Ramos (cell line): ENCODE measurements at regions not wholly inside any gene's neighbourhood (a gene's known extent, or its start where the extent isn't known, plus 50 kb on each side); places are given as distances from the start of the nearest gene placed in this dataset.

Experiments used
- in situ Hi-C: fragments of 300-500 bp; cut with MboI; formaldehyde crosslinking; loops from one replicate; pipeline ENCODE4 v1.14.3; 2022; ENCODE audit warnings: low sequenced_read_pairs; ENCODE audit not compliant: unreplicated experiment

GRCh38 chr7:72524037-72524436 lies 111.9 kb upstream of the CALN1 start:
- in situ Hi-C loops: no loop called here

DNA sequence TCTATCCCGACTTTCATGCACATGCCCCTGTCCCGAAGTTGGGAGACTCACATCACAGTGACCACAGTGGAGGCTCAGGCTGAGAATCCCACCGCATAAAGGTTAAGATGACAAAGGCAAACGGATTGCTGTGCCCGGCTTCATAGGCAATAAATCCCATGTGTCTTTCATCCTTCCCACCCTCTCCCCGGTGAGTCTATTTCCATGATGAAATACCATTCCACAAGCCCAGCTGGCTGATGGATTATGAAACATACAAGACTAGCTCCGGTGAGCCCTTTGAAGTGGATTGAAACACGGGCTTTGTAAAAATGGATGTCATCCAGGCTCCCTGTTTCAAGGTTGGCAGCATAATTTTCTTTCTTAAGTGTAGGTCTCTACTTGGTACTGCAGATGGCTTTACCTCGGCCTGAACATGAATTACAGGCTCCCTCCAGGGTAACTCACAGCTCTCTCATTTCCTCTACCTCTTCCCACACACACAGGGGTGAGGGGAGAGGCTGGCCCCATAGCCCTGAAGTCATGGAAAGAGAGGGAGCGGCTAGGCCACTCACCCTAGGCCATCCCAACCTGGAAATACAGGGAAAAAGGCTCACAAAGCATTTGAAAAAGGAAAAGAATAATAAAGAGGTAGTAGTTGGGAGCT lies 92.0 kb upstream of the CALN1 start:
- in situ Hi-C loops: no loop called here

- in situ Hi-C loops: no loop called here
Measured at GRCh38 chr7:72503644-72504043, 91.5 kb upstream of the CALN1 start.

DNA sequence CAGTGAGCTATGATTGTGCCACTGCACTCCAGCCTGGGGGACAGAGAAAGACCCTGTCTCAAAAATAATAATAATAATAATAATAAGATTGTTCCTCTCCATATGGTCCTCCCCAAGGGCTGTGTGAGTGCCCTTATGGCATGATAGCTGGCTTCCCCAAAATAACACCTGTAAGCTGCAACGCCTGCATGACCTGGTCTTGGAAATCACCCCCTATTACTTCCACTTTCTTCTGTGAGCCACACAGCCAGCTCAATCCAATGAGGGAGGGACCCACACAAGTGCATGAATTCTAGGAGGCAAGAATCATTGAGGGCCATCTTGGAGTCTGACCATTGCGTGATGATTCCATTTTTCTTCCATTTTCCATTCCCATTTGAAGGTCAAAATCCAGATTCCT lies 82.7 kb upstream of the CALN1 start:
- in situ Hi-C loops: loop anchor here (25.0 kb wide), 1 partner anchor 733 kb away; no protein-coding TSS in a partner anchor

DNA sequence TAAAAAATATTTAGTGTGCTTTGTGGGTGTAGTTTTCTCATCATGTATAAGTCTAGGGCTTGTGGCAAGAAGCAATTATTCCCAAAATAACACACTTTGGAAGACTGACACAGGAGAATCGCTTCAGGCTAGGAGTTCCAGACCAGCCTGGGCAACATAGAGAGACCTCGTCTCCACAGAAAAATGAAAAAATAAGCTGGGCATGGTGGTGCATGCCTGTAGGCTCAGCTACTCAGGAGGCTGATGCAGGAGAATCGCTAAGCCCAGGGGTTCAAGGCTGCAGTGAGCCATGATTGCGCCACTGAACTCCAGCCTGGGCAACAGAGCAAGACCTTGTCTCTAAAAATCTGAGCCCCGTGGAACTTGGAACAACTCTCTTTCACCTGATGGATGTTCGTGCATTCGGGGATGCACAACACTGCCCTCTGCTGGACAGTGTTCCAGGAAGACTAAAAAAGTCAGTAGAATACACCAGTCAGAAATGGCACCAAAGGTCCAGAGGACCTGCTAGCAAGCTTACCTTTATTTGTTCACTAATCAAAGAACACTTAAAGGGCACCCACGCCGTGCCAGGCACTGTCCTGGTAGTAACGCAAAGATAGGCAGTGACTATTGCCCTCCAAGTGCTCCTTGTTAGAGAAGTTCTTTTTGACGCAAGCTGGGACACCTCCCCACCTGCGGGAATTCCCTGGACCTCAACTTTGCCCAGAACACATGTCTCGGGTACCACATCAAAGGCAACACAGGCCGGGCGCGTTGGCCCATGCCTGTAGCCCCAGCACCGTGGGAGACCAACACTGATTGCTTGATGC lies 81.9 kb upstream of the CALN1 start:
- in situ Hi-C loops: loop anchor here (25.0 kb wide), 1 partner anchor 732 kb away; no protein-coding TSS in a partner anchor

- in situ Hi-C loops: loop anchor here (25.0 kb wide), 1 partner anchor 730 kb away; no protein-coding TSS in a partner anchor
Measured at GRCh38 chr7:72492461-72493065, 80.4 kb upstream of the CALN1 start.

GRCh38 chr7:72490301-72490700 lies 78.2 kb upstream of the CALN1 start:
- in situ Hi-C loops: loop anchor here (25.0 kb wide), 1 partner anchor 728 kb away; no protein-coding TSS in a partner anchor

DNA sequence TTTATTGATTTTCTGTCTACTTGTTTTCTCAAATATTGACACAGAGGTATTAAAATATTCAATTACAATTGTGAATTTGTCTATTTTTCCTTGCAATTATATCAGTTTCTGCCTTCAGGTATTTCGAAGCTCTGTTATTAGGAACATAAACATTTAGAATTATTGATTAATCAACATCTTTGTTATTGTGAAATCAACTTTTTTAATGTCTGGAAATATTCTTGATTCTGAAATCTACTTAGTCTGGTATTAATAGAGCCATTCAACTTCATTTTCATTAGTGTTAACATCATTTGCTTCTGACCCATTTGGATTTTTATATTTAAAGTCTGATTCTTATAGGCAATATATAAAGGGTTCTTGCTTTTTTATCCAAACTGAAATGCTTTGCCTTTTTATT lies 69.8 kb upstream of the CALN1 start:
- in situ Hi-C loops: loop anchor here (25.0 kb wide), 1 partner anchor 720 kb away; no protein-coding TSS in a partner anchor

- in situ Hi-C loops: loop anchor here (25.0 kb wide), 1 partner anchor 714 kb away; no protein-coding TSS in a partner anchor
Measured at GRCh38 chr7:72476608-72477305, 64.6 kb upstream of the CALN1 start.

DNA sequence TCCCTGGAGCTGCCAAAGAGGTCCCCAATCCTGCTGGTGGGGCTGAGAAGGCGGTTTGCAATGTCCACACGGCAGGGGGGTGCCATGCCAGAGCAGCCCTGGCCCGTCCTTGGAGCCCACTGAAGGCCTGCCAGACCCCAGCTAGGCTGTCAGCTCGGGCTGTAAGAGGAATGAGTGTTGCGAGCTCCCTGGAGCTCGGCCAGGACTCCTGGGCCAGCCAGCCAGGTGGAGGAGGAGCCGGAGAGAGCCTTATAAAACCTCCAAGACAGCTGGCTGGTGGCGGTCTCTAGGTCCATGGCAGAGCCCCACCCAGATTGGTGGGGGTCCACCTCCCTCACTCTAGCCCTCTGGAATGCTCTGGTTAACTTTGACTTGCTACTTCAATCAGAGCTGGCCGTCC lies 55.1 kb upstream of the CALN1 start:
- in situ Hi-C loops: no loop called here

- in situ Hi-C loops: no loop called here
Measured at GRCh38 chr7:72466797-72467196, 54.7 kb upstream of the CALN1 start.

- in situ Hi-C loops: no loop called here
Measured at GRCh38 chr7:72465521-72465920, 53.4 kb upstream of the CALN1 start.

- in situ Hi-C loops: no loop called here
Measured at GRCh38 chr7:72462311-72462710, 50.2 kb upstream of the CALN1 start.
